ENCODE measurements at regions not wholly inside any gene's neighbourhood (a gene's known extent, or its start where the extent isn't known, plus 50 kb on each side); places are given as distances from the start of the nearest gene placed in this dataset.

DNA sequence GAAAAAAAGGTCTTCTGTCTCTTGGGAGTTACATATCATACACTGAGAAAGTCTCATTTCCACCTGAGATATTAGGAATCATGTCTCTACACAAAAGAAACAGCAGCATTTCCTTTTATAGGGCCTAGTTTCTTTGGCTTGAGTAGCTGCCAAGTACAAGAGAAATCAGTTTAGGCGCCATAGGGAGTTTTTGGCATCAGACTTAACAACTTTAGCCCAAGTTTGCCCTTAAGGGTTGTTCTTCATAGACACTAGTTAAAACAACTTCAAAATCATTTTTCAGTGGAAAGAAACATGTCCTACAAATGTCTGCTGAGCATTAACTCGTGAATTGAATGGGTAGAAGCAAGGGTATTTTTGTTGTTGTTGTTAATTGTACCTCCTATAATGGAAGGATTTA is 587.0 kb upstream of the DSEL start:
- Histone ChIP-seq H3K4me3 (no peak overlapping the region), H3K4me1 (no peaks in the 10 kb centered on the region), H3K36me3 (no peaks in the 10 kb centered on the region), H3K27me3 (ENCODE audit: low read depth) (no peaks in the 10 kb centered on the region), H3K27ac (replicated peaks) (no peak overlapping the region), H3K9me3 (replicated peaks) (peaks cover 4% of the 10 kb centered on the region)
- TF ChIP-seq, protein P1, sequence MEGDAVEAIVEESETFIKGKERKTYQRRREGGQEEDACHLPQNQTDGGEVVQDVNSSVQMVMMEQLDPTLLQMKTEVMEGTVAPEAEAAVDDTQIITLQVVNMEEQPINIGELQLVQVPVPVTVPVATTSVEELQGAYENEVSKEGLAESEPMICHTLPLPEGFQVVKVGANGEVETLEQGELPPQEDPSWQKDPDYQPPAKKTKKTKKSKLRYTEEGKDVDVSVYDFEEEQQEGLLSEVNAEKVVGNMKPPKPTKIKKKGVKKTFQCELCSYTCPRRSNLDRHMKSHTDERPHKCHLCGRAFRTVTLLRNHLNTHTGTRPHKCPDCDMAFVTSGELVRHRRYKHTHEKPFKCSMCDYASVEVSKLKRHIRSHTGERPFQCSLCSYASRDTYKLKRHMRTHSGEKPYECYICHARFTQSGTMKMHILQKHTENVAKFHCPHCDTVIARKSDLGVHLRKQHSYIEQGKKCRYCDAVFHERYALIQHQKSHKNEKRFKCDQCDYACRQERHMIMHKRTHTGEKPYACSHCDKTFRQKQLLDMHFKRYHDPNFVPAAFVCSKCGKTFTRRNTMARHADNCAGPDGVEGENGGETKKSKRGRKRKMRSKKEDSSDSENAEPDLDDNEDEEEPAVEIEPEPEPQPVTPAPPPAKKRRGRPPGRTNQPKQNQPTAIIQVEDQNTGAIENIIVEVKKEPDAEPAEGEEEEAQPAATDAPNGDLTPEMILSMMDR (IDR thresholded peaks at IDR 0.05; ENCODE audit: borderline replicate concordance), result no peak
- intact Hi-C loops (cut with micrococcal nuclease), result no loop called here
- no peak for DNase-seq

DNA sequence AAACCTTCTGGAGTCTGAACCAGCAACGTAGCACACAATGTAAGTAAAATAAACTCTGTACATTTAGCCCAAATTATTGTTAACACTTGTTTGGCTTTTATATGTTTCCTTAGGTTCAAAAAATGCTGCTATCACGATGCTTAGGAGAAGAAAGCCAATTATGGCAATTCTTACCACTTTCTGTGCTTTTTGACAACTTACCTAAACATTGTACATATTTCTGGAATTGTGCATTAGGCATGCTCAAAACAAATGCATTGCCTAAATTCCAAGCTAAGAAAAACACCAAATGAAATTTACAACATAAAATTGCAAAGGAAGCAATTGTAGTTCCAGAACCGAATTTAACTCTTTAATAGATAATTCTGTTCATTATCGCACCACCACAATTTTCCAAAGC is 585.6 kb upstream of the DSEL start:
- TF ChIP-seq, protein P1 (IDR thresholded peaks at IDR 0.05; ENCODE audit: borderline replicate concordance), result no peak
- intact Hi-C loops (cut with micrococcal nuclease), result no loop called here

DNA sequence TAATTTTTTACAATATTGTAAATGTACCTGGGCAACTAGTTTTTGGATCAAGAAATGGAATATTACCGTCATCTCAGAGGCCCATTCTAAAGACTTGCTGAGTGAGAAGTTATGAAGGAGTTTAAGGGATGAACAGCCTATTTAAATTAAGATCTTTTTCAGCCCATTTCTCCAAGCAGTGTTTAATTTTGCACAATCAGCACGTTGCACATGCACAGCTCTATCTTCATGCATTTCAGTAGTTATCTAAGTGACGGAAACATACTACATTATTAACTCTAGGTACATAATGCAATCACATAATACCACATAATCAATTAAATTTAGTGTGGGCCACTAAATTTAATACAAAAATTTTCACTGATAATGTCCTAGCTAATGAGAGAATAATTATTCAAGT is 582.1 kb upstream of the DSEL start:
- intact Hi-C loops (cut with micrococcal nuclease), result no loop called here
- TF ChIP-seq, protein P1 (IDR thresholded peaks at IDR 0.05; ENCODE audit: borderline replicate concordance), result no peak
- Histone ChIP-seq H3K4me1 (no peaks in the 10 kb centered on the region), H3K9me3 (replicated peaks) (no peaks in the 10 kb centered on the region), H3K27ac (replicated peaks) (no peak overlapping the region), H3K36me3 (no peaks in the 10 kb centered on the region), H3K4me3 (no peak overlapping the region), H3K27me3 (ENCODE audit: low read depth) (no peaks in the 10 kb centered on the region)
- DNase-seq, result no peak

More for the DNA sequence above, 585.6 kb upstream of the DSEL start:
- Histone ChIP-seq H3K9me3 (replicated peaks) (peaks cover 4% of the 10 kb centered on the region), H3K27ac (replicated peaks) (no peak overlapping the region), H3K4me1 (no peaks in the 10 kb centered on the region), H3K27me3 (ENCODE audit: low read depth) (no peaks in the 10 kb centered on the region), H3K36me3 (no peaks in the 10 kb centered on the region), H3K4me3 (no peak overlapping the region)
- DNase-seq, result no peak

DNA sequence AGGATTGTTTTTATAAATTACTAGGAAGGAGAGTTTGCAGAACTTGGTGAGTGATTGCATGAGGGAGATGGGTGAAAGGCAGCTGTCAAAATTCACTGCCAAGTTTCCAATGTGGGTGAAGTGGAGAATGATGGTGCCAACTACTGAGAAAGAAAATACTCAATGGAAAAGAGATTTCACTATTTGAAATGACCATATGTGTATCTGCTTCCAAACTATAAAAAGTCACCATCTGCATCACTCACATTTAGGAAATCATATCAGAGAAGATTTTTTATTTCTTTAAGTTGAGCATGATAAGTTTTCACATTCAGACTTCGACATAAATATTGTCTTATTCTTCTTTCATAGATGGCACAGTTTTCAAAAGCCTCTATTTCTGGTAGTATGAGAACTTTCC is 570.0 kb upstream of the DSEL start:
- Histone ChIP-seq H3K9me3 (replicated peaks) (no peaks in the 10 kb centered on the region), H3K36me3 (no peaks in the 10 kb centered on the region), H3K4me1 (no peaks in the 10 kb centered on the region), H3K27ac (replicated peaks) (no peak overlapping the region), H3K27me3 (ENCODE audit: low read depth) (no peaks in the 10 kb centered on the region), H3K4me3 (no peak overlapping the region)
- TF ChIP-seq, protein P1 (IDR thresholded peaks at IDR 0.05; ENCODE audit: borderline replicate concordance), result no peak
- no peak for DNase-seq
- intact Hi-C loops (cut with micrococcal nuclease), result no loop called here

DNA sequence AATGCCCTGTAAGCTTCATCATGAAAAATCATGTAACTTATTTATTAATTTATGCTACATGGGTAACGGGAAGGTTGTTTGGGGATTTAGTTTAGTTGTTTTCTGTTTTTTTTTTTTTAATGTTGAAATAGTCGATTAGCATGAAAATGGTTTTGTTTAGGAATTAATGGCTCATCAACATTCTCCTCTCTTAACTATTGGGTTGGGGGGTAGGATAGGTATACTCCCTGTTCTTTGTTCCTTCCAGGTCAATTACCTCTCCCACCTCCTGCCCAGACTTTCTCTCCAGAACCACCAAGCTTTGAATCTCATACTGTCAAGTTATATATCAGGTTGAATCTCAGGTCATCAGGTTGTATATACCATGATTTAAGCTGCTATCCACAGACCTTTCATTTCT is 568.7 kb upstream of the DSEL start:
- no peaks in the 10 kb centered on the region for H3K36me3 ChIP-seq
- TF ChIP-seq, protein P1 (IDR thresholded peaks at IDR 0.05; ENCODE audit: borderline replicate concordance), result no peak
- no peak for DNase-seq

DNA sequence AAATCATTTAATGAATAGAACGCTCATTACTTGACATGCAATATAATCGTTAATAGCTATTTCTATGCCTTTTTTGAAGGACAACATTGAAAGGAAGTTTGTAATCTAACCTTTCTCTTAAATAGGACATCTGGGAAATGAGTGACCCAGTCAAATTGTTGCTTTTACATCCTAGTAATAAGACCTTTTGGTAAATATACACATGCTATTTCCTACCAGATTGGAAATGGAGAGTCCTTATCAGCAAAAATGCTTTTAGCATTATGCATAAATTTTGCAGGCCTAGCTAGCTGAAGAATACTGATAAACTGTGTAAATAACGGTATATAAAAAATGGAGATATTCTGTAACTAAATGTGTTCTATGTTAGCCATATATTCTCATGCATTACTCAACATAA is 567.3 kb upstream of the DSEL start:
- Histone ChIP-seq H3K4me1 (no peaks in the 10 kb centered on the region), H3K4me3 (no peak overlapping the region), H3K9me3 (replicated peaks) (peaks cover 6% of the 10 kb centered on the region), H3K27ac (replicated peaks) (no peak overlapping the region), H3K36me3 (no peaks in the 10 kb centered on the region), H3K27me3 (ENCODE audit: low read depth) (no peaks in the 10 kb centered on the region)
- TF ChIP-seq, protein P1 (IDR thresholded peaks at IDR 0.05; ENCODE audit: borderline replicate concordance), result no peak
- no peak for DNase-seq
- intact Hi-C loops (cut with micrococcal nuclease), result no loop called here

More for the DNA sequence above, 568.7 kb upstream of the DSEL start:
- H3K4me1 ChIP-seq, result no peaks in the 10 kb centered on the region
- H3K27me3 ChIP-seq (ENCODE audit: low read depth), result no peaks in the 10 kb centered on the region
- no peak overlapping the region for H3K4me3 ChIP-seq
- H3K9me3 ChIP-seq (replicated peaks), result peaks cover 6% of the 10 kb centered on the region
- H3K27ac ChIP-seq (replicated peaks), result no peak overlapping the region
- intact Hi-C loops (cut with micrococcal nuclease), result no loop called here
